GM12874 (cell line): ENCODE measurements at regions not wholly inside any gene's neighbourhood (a gene's known extent, or its start where the extent isn't known, plus 50 kb on each side); places are given as distances from the start of the nearest gene placed in this dataset.

Experiments
- TF ChIP-seq, protein P1 (sequence below): IDR thresholded peaks from 2 replicates; pipeline ENCODE4 v1.5.1; 2011; ENCODE audit warnings: low read depth, mild to moderate bottlenecking, control low read depth, low read length, moderate library complexity; ENCODE audit not compliant: insufficient read depth

DNA sequence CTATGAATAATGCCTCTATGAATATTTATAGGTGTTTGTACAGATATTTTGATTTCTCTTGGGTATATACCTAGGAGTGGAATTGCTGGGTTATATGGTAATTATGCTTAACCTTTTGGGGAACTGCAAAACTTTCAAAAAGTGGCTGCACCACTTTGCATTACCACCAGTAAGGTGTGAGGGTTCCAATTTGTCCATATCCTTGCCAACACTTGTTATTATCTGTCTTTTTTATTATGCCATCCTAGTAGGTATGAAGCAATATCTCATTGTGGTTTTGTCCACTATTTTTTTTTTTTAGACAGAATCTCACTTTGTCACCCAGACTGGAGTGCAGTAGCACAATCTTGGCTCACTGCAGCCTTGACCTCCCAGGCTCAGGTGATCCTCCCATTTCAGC, 112.2 kb upstream of the FBXO11 start:
- TF ChIP-seq, protein P1, sequence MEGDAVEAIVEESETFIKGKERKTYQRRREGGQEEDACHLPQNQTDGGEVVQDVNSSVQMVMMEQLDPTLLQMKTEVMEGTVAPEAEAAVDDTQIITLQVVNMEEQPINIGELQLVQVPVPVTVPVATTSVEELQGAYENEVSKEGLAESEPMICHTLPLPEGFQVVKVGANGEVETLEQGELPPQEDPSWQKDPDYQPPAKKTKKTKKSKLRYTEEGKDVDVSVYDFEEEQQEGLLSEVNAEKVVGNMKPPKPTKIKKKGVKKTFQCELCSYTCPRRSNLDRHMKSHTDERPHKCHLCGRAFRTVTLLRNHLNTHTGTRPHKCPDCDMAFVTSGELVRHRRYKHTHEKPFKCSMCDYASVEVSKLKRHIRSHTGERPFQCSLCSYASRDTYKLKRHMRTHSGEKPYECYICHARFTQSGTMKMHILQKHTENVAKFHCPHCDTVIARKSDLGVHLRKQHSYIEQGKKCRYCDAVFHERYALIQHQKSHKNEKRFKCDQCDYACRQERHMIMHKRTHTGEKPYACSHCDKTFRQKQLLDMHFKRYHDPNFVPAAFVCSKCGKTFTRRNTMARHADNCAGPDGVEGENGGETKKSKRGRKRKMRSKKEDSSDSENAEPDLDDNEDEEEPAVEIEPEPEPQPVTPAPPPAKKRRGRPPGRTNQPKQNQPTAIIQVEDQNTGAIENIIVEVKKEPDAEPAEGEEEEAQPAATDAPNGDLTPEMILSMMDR: no peak

DNA sequence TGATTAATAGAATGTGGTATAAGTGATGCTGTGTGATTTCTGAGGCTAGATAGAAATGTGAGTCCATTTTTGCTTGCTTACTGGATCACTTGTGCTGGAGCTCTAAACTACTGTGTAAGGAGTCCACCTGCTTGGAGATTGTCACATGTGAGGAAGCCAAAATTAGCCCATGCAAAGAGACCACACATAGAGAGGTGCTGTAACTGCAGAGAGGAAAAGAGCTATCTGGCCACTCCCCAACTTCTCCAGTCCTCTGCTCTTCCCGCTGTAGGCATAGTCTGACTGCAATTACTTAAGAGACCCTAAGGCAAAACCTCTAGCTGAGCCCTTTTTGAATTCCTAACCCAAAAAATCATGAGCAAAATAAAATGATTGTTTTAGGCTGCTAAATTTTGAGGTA, 120.6 kb upstream of the FBXO11 start:
- TF ChIP-seq, protein P1: no peak

DNA sequence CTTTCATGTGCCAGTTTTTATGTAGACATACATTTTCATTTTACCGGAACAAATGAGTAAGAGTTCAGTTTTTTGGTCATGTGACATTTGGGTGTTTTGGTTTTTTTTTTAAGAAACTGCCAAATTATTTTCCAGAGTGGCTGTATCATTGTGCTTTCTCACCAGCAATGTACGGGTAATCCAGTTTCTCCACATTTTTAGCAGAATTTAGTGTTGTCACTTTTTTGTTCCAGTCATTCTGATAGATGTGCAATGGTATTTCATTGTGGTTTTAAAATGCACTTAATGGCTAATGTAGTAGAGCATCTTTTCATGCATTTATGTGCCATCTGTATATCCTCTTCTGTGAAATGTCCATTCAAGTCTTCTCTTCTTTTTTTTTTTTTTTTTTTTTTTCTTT, 126.5 kb upstream of the FBXO11 start:
- TF ChIP-seq, protein P1: no peak

DNA sequence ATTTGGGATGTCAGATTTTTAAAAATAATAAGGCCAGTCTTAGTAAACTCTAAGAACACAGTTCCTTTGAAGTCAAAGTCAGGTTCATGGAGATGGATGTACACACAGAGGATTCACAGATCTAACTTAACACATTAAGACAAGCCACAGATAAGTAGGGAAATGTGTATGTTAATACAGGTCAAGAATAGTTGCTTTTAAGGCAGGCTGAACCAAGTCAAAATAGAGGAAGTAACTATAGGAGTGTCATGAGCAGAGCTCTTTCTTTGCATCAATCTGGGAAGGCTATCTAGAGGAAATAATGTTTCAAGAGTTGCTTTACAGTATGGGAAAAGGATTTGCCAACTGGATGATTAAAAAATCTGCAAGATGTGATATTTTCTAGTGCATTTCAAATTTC, 128.0 kb upstream of the FBXO11 start:
- TF ChIP-seq, protein P1: no peak

DNA sequence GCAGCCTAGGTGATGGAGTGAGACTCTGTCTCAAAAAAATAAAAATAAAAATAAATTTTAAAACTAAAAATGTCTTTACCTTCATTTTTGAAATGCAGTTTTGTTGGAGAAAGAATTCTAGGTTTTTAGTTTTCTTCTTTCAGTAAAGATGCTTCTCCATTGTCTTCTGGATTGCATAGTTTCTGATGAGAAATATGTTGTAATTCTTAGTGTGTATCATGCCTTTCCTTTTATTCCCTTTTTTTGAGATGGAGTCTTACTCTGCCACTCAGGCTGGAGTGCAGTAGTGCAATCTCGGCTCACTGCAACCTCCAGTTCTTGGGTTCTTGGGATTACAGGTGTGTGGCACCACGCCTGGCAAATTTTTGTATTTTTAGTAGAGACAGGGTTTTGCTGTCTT, 130.0 kb upstream of the FBXO11 start:
- TF ChIP-seq, protein P1: no peak

DNA sequence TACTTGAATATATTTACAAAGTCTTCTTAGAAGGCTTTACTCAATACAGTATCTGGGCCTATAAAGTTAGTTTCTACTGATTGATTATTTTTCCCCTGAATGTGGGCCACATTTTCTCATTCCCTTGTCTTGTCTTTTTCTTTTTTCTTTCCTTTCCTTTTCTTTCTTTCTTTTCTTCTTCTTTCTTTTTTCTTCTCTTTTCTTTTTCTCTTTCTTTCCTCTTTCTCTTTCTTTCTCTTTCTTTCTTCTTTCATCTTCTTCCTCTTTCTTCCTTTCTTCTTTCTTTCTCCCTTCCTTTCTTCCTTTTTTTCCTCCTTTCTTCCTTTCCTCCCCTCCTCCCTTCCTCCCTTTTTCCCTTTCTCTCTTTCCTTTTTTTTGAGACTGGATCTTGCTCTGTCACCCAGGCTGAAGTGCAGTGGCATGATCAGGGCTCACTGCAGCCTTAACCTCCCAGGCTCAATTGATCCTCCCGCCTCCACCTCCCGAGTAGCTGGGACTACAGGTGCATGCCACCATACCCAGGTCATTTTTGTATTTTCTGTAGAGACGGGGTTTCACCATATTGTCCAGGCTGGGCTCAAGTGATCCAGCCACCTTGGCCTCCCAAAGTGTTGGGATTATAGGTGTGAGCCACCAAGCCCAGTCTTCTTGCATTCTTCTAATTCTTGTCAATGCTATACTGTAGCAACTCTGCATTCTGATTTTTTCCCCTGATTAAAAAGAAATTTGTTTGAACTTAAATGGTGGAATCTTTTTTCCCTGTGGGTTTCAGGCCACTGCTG, 133.1 kb upstream of the FBXO11 start:
- TF ChIP-seq, protein P1: no peak

DNA sequence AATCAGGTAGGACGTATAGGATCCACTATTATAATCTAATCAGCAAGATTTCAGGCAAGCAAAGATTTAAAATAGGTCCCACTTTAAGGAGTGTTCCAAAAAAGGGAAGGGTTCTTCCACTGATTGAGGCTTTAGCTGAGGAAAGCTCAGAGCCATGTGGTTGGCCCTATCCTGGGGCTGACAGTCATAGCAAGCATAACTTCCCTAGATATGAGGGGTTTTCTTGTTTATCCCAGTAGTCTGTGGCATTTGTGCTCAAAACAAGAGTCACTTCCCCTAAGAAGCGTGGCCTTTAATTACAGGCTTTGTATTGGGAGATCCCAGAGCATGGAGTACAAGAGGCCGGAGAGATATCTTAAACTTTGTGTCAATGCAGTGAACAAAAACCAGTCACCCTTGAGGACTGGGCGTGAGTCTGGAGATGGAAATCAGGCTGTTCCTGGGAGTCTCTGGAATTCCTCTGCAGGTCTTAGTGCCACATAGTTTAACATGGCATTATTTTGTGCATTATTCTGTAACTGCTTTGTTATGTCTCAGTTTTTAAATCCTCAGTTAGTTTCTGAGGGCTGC, 136.9 kb upstream of the FBXO11 start:
- TF ChIP-seq, protein P1: no peak
